A673 (cell line): ENCODE measurements at regions not wholly inside any gene's neighbourhood (a gene's known extent, or its start where the extent isn't known, plus 50 kb on each side); places are given as distances from the start of the nearest gene placed in this dataset.
A peak's percentile ranks its signal among the peaks of the same experiment; 100 is the strongest.

Source experiments
- BruUV-seq: library from RNA; stranded (reverse); fragments of 400-500 nt; replicated peaks from 2 replicates; lab custom pipeline; 2021; lab: Mats Ljungman, UMichigan
- CTCF ChIA-PET: fragments of 300-600 bp; sonication (Branson Sonifier 250); formaldehyde crosslinking; loops from one replicate; lab custom pipeline; 2022; ENCODE audit warnings: antibody characterized with exemption; lab: Charles Lee
- POLR2A ChIA-PET: fragments of 300-600 bp; sonication (Branson Sonifier 250); formaldehyde crosslinking; loops from one replicate; lab custom pipeline; 2022; ENCODE audit warnings: antibody characterized with exemption; ENCODE audit not compliant: low non-redundant PET; lab: Charles Lee
- DNase-seq: peaks from one replicate; pipeline ENCODE4 v3.0.0-alpha.2; 2015; ENCODE audit warnings: low spot score
- H3K27ac ChIP-seq: fragments of 200-600 bp; sonication (generic); 2 replicates; pipeline ENCODE4 v1.5.1; 2016; ENCODE audit warnings: mixed run types, low read depth, mild to moderate bottlenecking, mixed read lengths, antibody characterized with exemption, low read length; ENCODE audit not compliant: poor library complexity, severe bottlenecking
- H3K27me3 ChIP-seq: fragments of 200-600 bp; sonication (generic); replicated peaks from 2 replicates; pipeline ENCODE4 v1.6.1; 2017; ENCODE audit warnings: mixed run types, low read depth, mild to moderate bottlenecking, mixed read lengths, antibody characterized with exemption, low read length; ENCODE audit not compliant: insufficient read depth, poor library complexity
- H3K36me3 ChIP-seq: fragments of 200-600 bp; sonication (generic); 2 replicates; pipeline ENCODE4 v1.6.1; 2016; ENCODE audit warnings: mixed run types, mild to moderate bottlenecking, mixed read lengths, antibody characterized with exemption, low read length; ENCODE audit not compliant: insufficient read depth, poor library complexity, severe bottlenecking
- H3K4me1 ChIP-seq: fragments of 200-600 bp; sonication (generic); 2 replicates; pipeline ENCODE4 v1.6.1; 2017; ENCODE audit warnings: mixed run types, mild to moderate bottlenecking, mixed read lengths, antibody characterized with exemption, low read length; ENCODE audit not compliant: insufficient read depth, poor library complexity, severe bottlenecking
- H3K4me3 ChIP-seq: fragments of 200-600 bp; sonication (generic); 2 replicates; pipeline ENCODE4 v1.5.1; 2016; ENCODE audit warnings: low read depth, mixed run types, mild to moderate bottlenecking, mixed read lengths, low read length; ENCODE audit not compliant: poor library complexity, severe bottlenecking
- H3K9me3 ChIP-seq: fragments of 200-600 bp; sonication (generic); 2 replicates; pipeline ENCODE4 v1.6.1; 2016; ENCODE audit warnings: mixed run types, low read depth, mild to moderate bottlenecking, mixed read lengths, antibody characterized with exemption, low read length; ENCODE audit not compliant: poor library complexity, severe bottlenecking
- EZH2 ChIP-seq: fragments of 200-600 bp; sonication (generic); IDR thresholded peaks from 2 replicates; pipeline ENCODE4 v1.6.1; 2017; ENCODE audit warnings: borderline replicate concordance, low read depth, mild to moderate bottlenecking, mixed read lengths, antibody characterized with exemption, low read length; ENCODE audit not compliant: poor library complexity, severe bottlenecking
- intact Hi-C: fragments of 100-400 bp; cut with micrococcal nuclease; formaldehyde crosslinking; loops from one replicate; pipeline ENCODE4 v1.10.0; 2022; ENCODE audit not compliant: unreplicated experiment
- TF ChIP-seq, protein P1 (sequence below): fragments of 300-800, 200-600 bp; sonication (generic); conservative IDR thresholded peaks from 2 replicates; pipeline ENCODE4 v1.5.1; 2017; ENCODE audit warnings: low read depth, mild to moderate bottlenecking, antibody characterized with exemption, low read length, moderate library complexity, mixed read lengths

DNA sequence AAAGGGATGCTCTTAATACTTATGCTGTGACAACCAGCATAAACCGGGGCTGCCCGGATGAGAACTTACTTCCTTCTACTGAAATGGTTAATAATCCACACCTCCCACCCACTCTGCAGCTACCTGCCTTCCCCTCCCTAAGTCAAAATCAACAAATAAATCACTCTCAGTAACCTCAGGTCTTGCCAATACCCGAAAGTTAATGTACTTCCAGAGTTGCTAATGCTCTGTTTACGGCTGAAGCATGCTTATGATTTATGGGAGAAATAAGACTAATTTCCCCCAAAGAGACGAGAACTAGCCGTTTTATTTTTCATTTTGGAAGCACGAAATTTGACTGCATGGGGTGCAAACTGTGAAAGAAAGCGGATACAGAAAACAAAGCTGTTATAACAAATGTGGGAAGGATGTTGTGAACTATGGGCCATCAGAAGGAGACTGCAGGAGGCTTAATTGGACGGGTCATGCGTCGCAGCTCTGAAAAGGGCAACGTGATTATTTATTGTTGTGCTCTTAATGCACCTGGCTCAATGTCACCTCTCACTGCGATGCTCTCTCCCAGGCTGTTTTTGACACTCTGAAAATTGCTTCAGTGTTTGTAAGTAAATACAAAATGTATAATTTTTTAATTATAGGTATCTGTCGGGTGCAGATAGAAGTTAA, 114.0 kb upstream of the SLC7A1 start:
- DNase-seq: no peak
- intact Hi-C loops: loop anchor here (2.0 kb wide), 1 partner anchor 201 kb away; no protein-coding TSS in a partner anchor
- TF ChIP-seq, protein P1, sequence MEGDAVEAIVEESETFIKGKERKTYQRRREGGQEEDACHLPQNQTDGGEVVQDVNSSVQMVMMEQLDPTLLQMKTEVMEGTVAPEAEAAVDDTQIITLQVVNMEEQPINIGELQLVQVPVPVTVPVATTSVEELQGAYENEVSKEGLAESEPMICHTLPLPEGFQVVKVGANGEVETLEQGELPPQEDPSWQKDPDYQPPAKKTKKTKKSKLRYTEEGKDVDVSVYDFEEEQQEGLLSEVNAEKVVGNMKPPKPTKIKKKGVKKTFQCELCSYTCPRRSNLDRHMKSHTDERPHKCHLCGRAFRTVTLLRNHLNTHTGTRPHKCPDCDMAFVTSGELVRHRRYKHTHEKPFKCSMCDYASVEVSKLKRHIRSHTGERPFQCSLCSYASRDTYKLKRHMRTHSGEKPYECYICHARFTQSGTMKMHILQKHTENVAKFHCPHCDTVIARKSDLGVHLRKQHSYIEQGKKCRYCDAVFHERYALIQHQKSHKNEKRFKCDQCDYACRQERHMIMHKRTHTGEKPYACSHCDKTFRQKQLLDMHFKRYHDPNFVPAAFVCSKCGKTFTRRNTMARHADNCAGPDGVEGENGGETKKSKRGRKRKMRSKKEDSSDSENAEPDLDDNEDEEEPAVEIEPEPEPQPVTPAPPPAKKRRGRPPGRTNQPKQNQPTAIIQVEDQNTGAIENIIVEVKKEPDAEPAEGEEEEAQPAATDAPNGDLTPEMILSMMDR: no peak
- no peak for TF ChIP-seq EZH2
- BruUV-seq: no TSS peak
- H3K4me1 ChIP-seq: no peaks in the 10 kb centered on the region
- H3K27ac ChIP-seq: no peak overlapping the region
- no peaks in the 10 kb centered on the region for H3K36me3 ChIP-seq
- ChIA-PET POLR2A (no interaction called here), CTCF (interaction anchor here (1.2 kb wide), 1 partner anchor 100 kb away, joined by 3 read pairs; no protein-coding TSS in a partner anchor)
- peaks cover 5% of the 10 kb centered on the region for H3K9me3 ChIP-seq
- no peak overlapping the region for H3K4me3 ChIP-seq
- peaks cover 32% of the 10 kb centered on the region for H3K27me3 ChIP-seq

DNA sequence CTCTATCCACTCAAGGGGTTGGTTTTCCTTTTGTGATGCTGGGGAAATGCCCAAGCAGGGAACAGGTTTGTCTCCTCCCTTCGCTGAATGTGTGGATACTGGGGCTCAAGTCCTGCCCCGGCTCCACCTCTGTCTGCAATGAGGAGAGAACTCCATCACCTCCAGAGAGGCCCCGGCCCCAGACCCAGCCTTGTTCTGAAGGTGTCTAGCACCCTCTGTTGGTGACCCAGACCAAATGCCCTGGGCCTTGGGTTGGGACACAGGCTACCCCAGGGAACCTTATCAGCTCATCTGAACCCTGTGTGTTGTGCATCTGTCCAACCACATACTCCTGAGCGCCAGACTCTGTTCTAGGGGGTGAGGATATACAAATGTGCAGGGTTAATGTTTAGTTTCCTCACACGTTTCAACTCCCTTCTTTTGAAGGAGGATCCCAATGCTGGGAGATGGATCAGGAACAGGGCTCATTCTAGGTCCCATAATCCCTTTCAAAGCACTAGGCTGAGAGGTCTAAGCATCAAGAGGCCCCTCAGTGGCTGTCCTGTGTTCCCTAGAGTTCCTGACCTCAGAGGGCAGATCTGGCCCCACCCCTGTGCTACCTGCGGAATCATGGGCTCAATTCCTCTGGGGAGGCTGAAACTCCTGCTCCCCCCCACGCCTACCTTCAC, 112.5 kb upstream of the SLC7A1 start:
- intact Hi-C loops: no loop called here
- ChIA-PET CTCF (interaction anchor here (2.7 kb wide), 1 partner anchor 200 kb away, joined by 14 read pairs; no protein-coding TSS in a partner anchor), POLR2A (no interaction called here)
- Histone ChIP-seq H3K27ac (no peak overlapping the region), H3K4me1 (peaks cover under 1% of the 10 kb centered on the region), H3K27me3 (peaks cover 32% of the 10 kb centered on the region), H3K36me3 (no peaks in the 10 kb centered on the region), H3K9me3 (no peaks in the 10 kb centered on the region), H3K4me3 (no peak overlapping the region)
- DNase-seq: peak; percentile 56
- no TSS peak for BruUV-seq
- TF ChIP-seq, protein P1: peak; percentile 75
- TF ChIP-seq EZH2: no peak

DNA sequence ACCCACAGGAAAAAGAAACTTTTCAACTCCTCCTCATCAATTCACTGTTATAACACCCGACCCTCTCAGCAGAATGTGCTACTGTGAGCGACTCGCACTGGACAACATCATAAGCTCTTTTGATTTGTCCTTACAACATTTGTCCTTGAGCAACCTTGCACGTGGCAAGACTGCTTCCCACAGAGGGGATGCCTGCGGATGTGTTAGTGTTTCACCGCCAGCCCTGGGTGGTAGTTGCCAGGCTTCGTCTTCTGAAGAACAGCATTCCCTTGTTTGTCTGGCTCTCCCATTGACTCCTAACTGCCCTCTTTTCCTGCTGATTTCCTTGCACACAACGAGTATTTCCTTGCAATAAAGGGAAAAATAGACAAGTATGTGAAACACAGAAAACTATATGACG, 111.4 kb upstream of the SLC7A1 start:
- H3K27ac ChIP-seq: no peak overlapping the region
- H3K27me3 ChIP-seq: peaks cover 30% of the 10 kb centered on the region
- intact Hi-C loops: no loop called here
- H3K4me3 ChIP-seq: no peak overlapping the region
- BruUV-seq: no TSS peak
- H3K36me3 ChIP-seq: no peaks in the 10 kb centered on the region
- POLR2A ChIA-PET: no interaction called here
- H3K9me3 ChIP-seq: no peaks in the 10 kb centered on the region
- TF ChIP-seq EZH2: no peak
- TF ChIP-seq, protein P1: no peak
- DNase-seq: no peak
- peaks cover 8% of the 10 kb centered on the region for H3K4me1 ChIP-seq
- CTCF ChIA-PET: interaction anchor here (2.7 kb wide), 1 partner anchor 199 kb away, joined by 14 read pairs; no protein-coding TSS in a partner anchor
